ENCODE measurements at regions not wholly inside any gene's neighbourhood (a gene's known extent, or its start where the extent isn't known, plus 50 kb on each side); places are given as distances from the start of the nearest gene placed in this dataset.

- POLR2A ChIA-PET: no interaction called here
- Mint-ChIP-seq H3K36me3 (ENCODE audit: insufficient read depth, unreplicated experiment) (no peaks in the 10 kb centered on the region), H3K27me3 (ENCODE audit: insufficient read depth, unreplicated experiment) (peaks cover 4% of the 10 kb centered on the region), H3K4me1 (ENCODE audit: low read depth, unreplicated experiment) (no peaks in the 10 kb centered on the region), H3K4me3 (ENCODE audit: unreplicated experiment) (no peak overlapping the region), H3K9me3 (ENCODE audit: unreplicated experiment) (peaks cover 9% of the 10 kb centered on the region), H3K27ac (ENCODE audit: unreplicated experiment) (no peak overlapping the region)
- DNase-seq: peak; percentile 62 to 71
- Histone ChIP-seq H3K36me3 (ENCODE audit: control insufficient read depth, insufficient read depth, low read length) (no peaks in the 10 kb centered on the region), H3K4me1 (no peaks in the 10 kb centered on the region), H3K9me3 (no peaks in the 10 kb centered on the region), H3K4me3 (ENCODE audit: low read depth, low read length) (no peak overlapping the region), H3K27me3 (replicated peaks; ENCODE audit: control insufficient read depth, insufficient read depth, low read length) (no peaks in the 10 kb centered on the region)
- BruUV-seq (replicated peaks): no TSS peak
- intact Hi-C loops (cut with micrococcal nuclease; ENCODE audit: unreplicated experiment): loop anchor here (1.0 to 5.0 kb wide), 4 partner anchors 351 to 679 kb away; no protein-coding TSS in a partner anchor
- TF ChIP-seq CTCF (IDR thresholded peaks at IDR 0.05; ENCODE audit: insufficient read depth in 1 of 2, low read depth in 1 of 2, low read length in 1 of 2, severe bottlenecking in 1 of 2, unreplicated experiment in 1 of 2): peak; percentile 63 to 70
- CTCF ChIA-PET: no interaction called here
Measured at GRCh38 chr15:38002883-38003477, 68.5 kb downstream of the TMCO5A start.

- Mint-ChIP-seq H3K4me3 (ENCODE audit: unreplicated experiment) (no peak overlapping the region), H3K27ac (ENCODE audit: unreplicated experiment) (no peak overlapping the region), H3K27me3 (ENCODE audit: insufficient read depth, unreplicated experiment) (peaks cover 4% of the 10 kb centered on the region), H3K36me3 (ENCODE audit: insufficient read depth, unreplicated experiment) (no peaks in the 10 kb centered on the region), H3K9me3 (ENCODE audit: unreplicated experiment) (peaks cover 9% of the 10 kb centered on the region), H3K4me1 (ENCODE audit: low read depth, unreplicated experiment) (no peaks in the 10 kb centered on the region)
- Histone ChIP-seq H3K27me3 (replicated peaks; ENCODE audit: control insufficient read depth, insufficient read depth, low read length) (no peaks in the 10 kb centered on the region), H3K9me3 (no peaks in the 10 kb centered on the region), H3K4me3 (ENCODE audit: low read depth, low read length) (no peak overlapping the region), H3K36me3 (ENCODE audit: control insufficient read depth, insufficient read depth, low read length) (no peaks in the 10 kb centered on the region), H3K4me1 (no peaks in the 10 kb centered on the region)
- CTCF ChIA-PET: no interaction called here
- no peak for DNase-seq
- BruUV-seq (replicated peaks): no TSS peak
- TF ChIP-seq CTCF (IDR thresholded peaks at IDR 0.05; ENCODE audit: insufficient read depth in 1 of 2, low read depth in 1 of 2, low read length in 1 of 2, severe bottlenecking in 1 of 2, unreplicated experiment in 1 of 2): no peak
- POLR2A ChIA-PET: no interaction called here
- intact Hi-C loops (cut with micrococcal nuclease; ENCODE audit: unreplicated experiment): loop anchor here (5.0 kb wide), 1 partner anchor 678 kb away; no protein-coding TSS in a partner anchor
Measured at GRCh38 chr15:38004218-38004861, 69.9 kb downstream of the TMCO5A start.

- Mint-ChIP-seq H3K36me3 (ENCODE audit: insufficient read depth, unreplicated experiment) (no peaks in the 10 kb centered on the region), H3K4me1 (ENCODE audit: low read depth, unreplicated experiment) (no peaks in the 10 kb centered on the region), H3K27me3 (ENCODE audit: insufficient read depth, unreplicated experiment) (peaks cover 4% of the 10 kb centered on the region), H3K27ac (ENCODE audit: unreplicated experiment) (no peak overlapping the region), H3K9me3 (ENCODE audit: unreplicated experiment) (peaks cover 9% of the 10 kb centered on the region), H3K4me3 (ENCODE audit: unreplicated experiment) (no peak overlapping the region)
- ChIA-PET CTCF (interaction anchor here (0.6 kb wide), 1 partner anchor 349 kb away, joined by 3 read pairs; no protein-coding TSS in a partner anchor), POLR2A (no interaction called here)
- no peak for TF ChIP-seq CTCF (IDR thresholded peaks at IDR 0.05; ENCODE audit: insufficient read depth in 1 of 2, low read depth in 1 of 2, low read length in 1 of 2, severe bottlenecking in 1 of 2, unreplicated experiment in 1 of 2)
- no peak for DNase-seq
- Histone ChIP-seq H3K36me3 (ENCODE audit: control insufficient read depth, insufficient read depth, low read length) (no peaks in the 10 kb centered on the region), H3K4me1 (no peaks in the 10 kb centered on the region), H3K4me3 (ENCODE audit: low read depth, low read length) (no peak overlapping the region), H3K27me3 (replicated peaks; ENCODE audit: control insufficient read depth, insufficient read depth, low read length) (no peaks in the 10 kb centered on the region), H3K9me3 (no peaks in the 10 kb centered on the region)
- no TSS peak for BruUV-seq (replicated peaks)
- intact Hi-C loops (cut with micrococcal nuclease; ENCODE audit: unreplicated experiment): loop anchor here (5.0 kb wide), 1 partner anchor 66 kb away; no protein-coding TSS in a partner anchor
Measured at GRCh38 chr15:38005953-38006808, 71.7 kb downstream of the TMCO5A start.

Data from Caco-2 (cell line).